HEK293 (cell line): ENCODE measurements at regions not wholly inside any gene's neighbourhood (a gene's known extent, or its start where the extent isn't known, plus 50 kb on each side); places are given as distances from the start of the nearest gene placed in this dataset.

Experiments used
- CTCF ChIA-PET: fragments of 350-600 bp; formaldehyde crosslinking; extraction: SDS; loops from one replicate; lab custom pipeline; 2021; ENCODE audit warnings: antibody characterized with exemption; lab: Yijun Ruan, JAX
- POLR2A ChIA-PET: fragments of 300-600 bp; formaldehyde crosslinking; extraction: SDS; loops from one replicate; lab custom pipeline; 2020; ENCODE audit warnings: antibody characterized with exemption, inconsistent platforms; lab: Yijun Ruan, JAX
- H3K27ac ChIP-seq: fragments of 200-500 bp; sonication (Bioruptor generic); 2 replicates; pipeline ENCODE4 v1.5.1; 2014; ENCODE audit warnings: low read depth, low read length, control low read depth, inconsistent platforms; ENCODE audit errors: extremely low read depth
- H3K36me3 ChIP-seq, 2 experiments: fragments of 200-500 bp in 1 of 2; sonication (Bioruptor generic) in 1 of 2; 1 replicate in 1 of 2; 2 replicates in 1 of 2; pipeline ENCODE4 v1.5.1; 2014 to 2017; ENCODE audit warnings: inconsistent platforms in 2 of 2, low read length in 2 of 2; ENCODE audit not compliant: control insufficient read depth in 2 of 2, insufficient read depth in 1 of 2
- H3K4me1 ChIP-seq: fragments of 200-500 bp; sonication (Bioruptor generic); 2 replicates; pipeline ENCODE4 v1.5.1; 2014; ENCODE audit warnings: mild to moderate bottlenecking, low read length, inconsistent platforms; ENCODE audit not compliant: control insufficient read depth, insufficient read depth
- H3K4me3 ChIP-seq: 2 replicates; pipeline ENCODE4 v1.5.1; 2011; ENCODE audit warnings: low read depth, mild to moderate bottlenecking, control low read depth, low read length, moderate library complexity
- H3K9me3 ChIP-seq: fragments of 200-500 bp; sonication (Bioruptor generic); 2 replicates; pipeline ENCODE4 v1.5.1; 2014; ENCODE audit warnings: low read depth, low read length, inconsistent platforms; ENCODE audit not compliant: control insufficient read depth, insufficient read depth
- BCL11A ChIP-seq: fragments of 450-650 bp; formaldehyde crosslinking; IDR thresholded peaks from 2 replicates; pipeline ENCODE4 v1.5.1; 2016; ENCODE audit warnings: low read depth, missing biosample characterization, missing genetic modification characterization
- EGR2 ChIP-seq: fragments of 450-650 bp; formaldehyde crosslinking; IDR thresholded peaks from 2 replicates; pipeline ENCODE4 v1.5.1; 2016; ENCODE audit warnings: low read depth, missing biosample characterization, missing genetic modification characterization
- GFI1B ChIP-seq: fragments of 450-650 bp; formaldehyde crosslinking; IDR thresholded peaks from 2 replicates; pipeline ENCODE4 v1.5.1; 2016; ENCODE audit warnings: missing biosample characterization, missing genetic modification characterization
- GLI2 ChIP-seq: fragments of 450-650 bp; formaldehyde crosslinking; IDR thresholded peaks from 2 replicates; pipeline ENCODE4; 2017; ENCODE audit warnings: missing biosample characterization, missing genetic modification characterization, low read depth, borderline replicate concordance
- KLF16 ChIP-seq: fragments of 450-650 bp; formaldehyde crosslinking; IDR thresholded peaks from 2 replicates; pipeline ENCODE4 v1.5.1; 2017; ENCODE audit warnings: missing biosample characterization, missing genetic modification characterization
- KLF7 ChIP-seq: fragments of 450-650 bp; formaldehyde crosslinking; IDR thresholded peaks from 2 replicates; pipeline ENCODE4 v1.5.1; 2016; ENCODE audit warnings: missing biosample characterization, missing genetic modification characterization, borderline replicate concordance
- MZF1 ChIP-seq: fragments of 450-650 bp; formaldehyde crosslinking; IDR thresholded peaks from 2 replicates; pipeline ENCODE4 v1.5.1; 2017; ENCODE audit warnings: missing biosample characterization, missing genetic modification characterization, borderline replicate concordance
- PRDM1 ChIP-seq: fragments of 450-650 bp; formaldehyde crosslinking; IDR thresholded peaks from 2 replicates; pipeline ENCODE4; 2016; ENCODE audit warnings: missing biosample characterization, missing genetic modification characterization
- SALL2 ChIP-seq: fragments of 450-650 bp; formaldehyde crosslinking; IDR thresholded peaks from 2 replicates; pipeline ENCODE4 v1.5.0; 2017; ENCODE audit warnings: missing biosample characterization, mild to moderate bottlenecking, missing genetic modification characterization, borderline replicate concordance
- SETDB1 ChIP-seq: IDR thresholded peaks from one replicate; pipeline ENCODE4 v1.6.1; 2017; ENCODE audit warnings: mild to moderate bottlenecking, low read length, moderate library complexity, mixed read lengths; ENCODE audit not compliant: insufficient read length
- WT1 ChIP-seq: fragments of 450-650 bp; formaldehyde crosslinking; IDR thresholded peaks from 2 replicates; pipeline ENCODE4 v1.5.1; 2016; ENCODE audit warnings: missing biosample characterization, missing genetic modification characterization
- ZBTB1 ChIP-seq: fragments of 450-650 bp; formaldehyde crosslinking; IDR thresholded peaks from 2 replicates; pipeline ENCODE4 v1.5.1; 2016; ENCODE audit warnings: missing biosample characterization, missing genetic modification characterization
- ZBTB8A ChIP-seq: fragments of 450-650 bp; formaldehyde crosslinking; IDR thresholded peaks from 2 replicates; pipeline ENCODE4 v1.5.1; 2016; ENCODE audit warnings: missing biosample characterization, missing genetic modification characterization
- ZFHX2 ChIP-seq: fragments of 450-650 bp; formaldehyde crosslinking; conservative IDR thresholded peaks from 2 replicates; pipeline ENCODE4 v1.5.1; 2016; ENCODE audit warnings: missing biosample characterization, missing genetic modification characterization
- ZFP37 ChIP-seq: fragments of 450-650 bp; formaldehyde crosslinking; IDR thresholded peaks from 2 replicates; pipeline ENCODE4 v1.5.1; 2016; ENCODE audit warnings: missing biosample characterization, missing genetic modification characterization
- ZNF16 ChIP-seq: fragments of 450-650 bp; formaldehyde crosslinking; IDR thresholded peaks from 2 replicates; pipeline ENCODE4 v1.5.1; 2016; ENCODE audit warnings: low read depth, missing biosample characterization, missing genetic modification characterization
- ZNF175 ChIP-seq: fragments of 450-650 bp; formaldehyde crosslinking; IDR thresholded peaks from 2 replicates; pipeline ENCODE4 v1.5.1; 2016; ENCODE audit warnings: missing biosample characterization, missing genetic modification characterization
- ZNF19 ChIP-seq: fragments of 450-650 bp; formaldehyde crosslinking; IDR thresholded peaks from 2 replicates; pipeline ENCODE4; 2016; ENCODE audit warnings: missing biosample characterization, missing genetic modification characterization, low read depth
- ZNF211 ChIP-seq: fragments of 450-650 bp; formaldehyde crosslinking; IDR thresholded peaks from 2 replicates; pipeline ENCODE4 v1.5.1; 2016; ENCODE audit warnings: low read depth, missing biosample characterization, missing genetic modification characterization
- ZNF221 ChIP-seq: fragments of 450-650 bp; formaldehyde crosslinking; IDR thresholded peaks from 2 replicates; pipeline ENCODE4 v1.5.1; 2017; ENCODE audit warnings: missing biosample characterization, missing genetic modification characterization, borderline replicate concordance
- ZNF366 ChIP-seq: fragments of 450-650 bp; formaldehyde crosslinking; conservative IDR thresholded peaks from 2 replicates; pipeline ENCODE4 v1.5.1; 2016; ENCODE audit warnings: missing biosample characterization, missing genetic modification characterization
- ZNF37A ChIP-seq: fragments of 450-650 bp; IDR thresholded peaks from 2 replicates; pipeline ENCODE4 v1.5.1; 2018; ENCODE audit warnings: missing biosample characterization, missing genetic modification characterization
- ZNF433 ChIP-seq: fragments of 450-650 bp; formaldehyde crosslinking; IDR thresholded peaks from 2 replicates; pipeline ENCODE4 v1.5.1; 2016; ENCODE audit warnings: missing biosample characterization, missing genetic modification characterization, low read depth
- ZNF510 ChIP-seq: fragments of 450-650 bp; formaldehyde crosslinking; IDR thresholded peaks from 2 replicates; pipeline ENCODE4 v1.5.1; 2018; ENCODE audit warnings: mild to moderate bottlenecking, missing genetic modification characterization, missing biosample characterization; ENCODE audit not compliant: insufficient replicate concordance
- ZNF514 ChIP-seq: fragments of 450-650 bp; formaldehyde crosslinking; IDR thresholded peaks from 2 replicates; pipeline ENCODE4 v1.5.1; 2016; ENCODE audit warnings: missing biosample characterization, missing genetic modification characterization
- ZNF561 ChIP-seq: fragments of 450-650 bp; IDR thresholded peaks from 2 replicates; pipeline ENCODE4 v1.5.1; 2018; ENCODE audit warnings: missing biosample characterization, missing genetic modification characterization, borderline replicate concordance
- ZNF626 ChIP-seq: fragments of 450-650 bp; sonication (Bioruptor Pico); formaldehyde crosslinking; IDR thresholded peaks from 2 replicates; pipeline ENCODE4 v1.5.1; 2018; ENCODE audit warnings: missing biosample characterization, missing genetic modification characterization, inconsistent platforms
- TF ChIP-seq, protein P1 (sequence below): fragments of 450-650 bp; formaldehyde crosslinking; IDR thresholded peaks from 2 replicates; pipeline ENCODE4 v1.5.1; 2016; ENCODE audit warnings: missing biosample characterization, missing genetic modification characterization
- TF ChIP-seq, protein P2 (sequence below): fragments of 450-650 bp; formaldehyde crosslinking; IDR thresholded peaks from 2 replicates; pipeline ENCODE4 v1.5.1; 2016; ENCODE audit warnings: missing biosample characterization, missing genetic modification characterization

DNA sequence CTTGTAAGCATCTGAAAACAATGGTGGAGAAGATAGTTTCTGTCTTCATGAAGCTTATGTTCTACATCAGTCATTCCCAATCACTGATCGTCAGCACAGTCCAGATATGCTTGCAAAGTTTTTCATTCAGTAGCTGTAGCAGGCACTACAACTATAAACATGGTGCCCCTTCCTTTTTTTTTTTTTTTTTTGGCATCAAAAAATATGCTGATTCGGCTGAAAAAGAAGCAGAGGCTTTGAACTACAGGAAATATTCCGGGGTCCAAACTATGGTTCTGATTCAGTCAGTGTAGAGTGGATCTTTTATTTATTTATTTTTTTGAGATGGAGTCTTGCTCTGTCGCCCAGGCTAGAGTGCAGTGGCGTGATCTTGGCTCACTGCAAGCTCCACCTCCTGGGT is 414.4 kb downstream of the OLFM4 start (continued):
- TF ChIP-seq ZNF366 (tag by site-specific recombination), result no peak
- TF ChIP-seq BCL11A, result no peak
- no peak for TF ChIP-seq ZFHX2 (tag by site-specific recombination)
- TF ChIP-seq KLF16 (tag by site-specific recombination), result no peak
- TF ChIP-seq ZBTB8A (tag by site-specific recombination), result no peak

DNA sequence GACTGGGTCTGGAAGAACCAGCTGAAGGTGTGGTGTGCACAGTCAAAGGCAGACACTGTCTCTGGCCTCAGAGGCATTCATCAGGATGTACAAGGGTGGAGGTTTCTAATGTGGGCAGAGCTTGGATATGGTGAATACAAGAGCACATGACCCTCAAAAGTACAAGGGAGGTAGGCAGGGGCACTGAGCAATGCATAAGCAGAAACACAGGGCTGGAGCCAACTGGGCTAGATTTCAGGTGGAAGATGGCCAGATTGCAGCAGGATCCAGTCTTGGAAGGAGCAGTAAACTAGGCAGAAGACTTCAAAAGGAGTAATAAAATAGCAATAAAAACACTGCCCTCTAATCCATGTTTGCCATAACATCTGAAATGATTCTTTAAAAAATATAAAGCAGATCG is 417.1 kb downstream of the OLFM4 start:
- CTCF ChIA-PET, result no interaction called here
- POLR2A ChIA-PET, result no interaction called here
- TF ChIP-seq ZNF626 (tag by site-specific recombination) (no peak), GLI2 (tag by site-specific recombination) (no peak), ZNF19 (tag by site-specific recombination) (no peak), SETDB1 (no peak), ZNF366 (tag by site-specific recombination) (no peak), PRDM1 (tag by site-specific recombination) (no peak), ZNF211 (tag by site-specific recombination) (no peak), KLF7 (tag by site-specific recombination) (no peak), WT1 (tag by site-specific recombination) (no peak), ZNF514 (tag by site-specific recombination) (no peak), ZNF221 (no peak), ZNF433 (tag by site-specific recombination) (no peak), ZNF510 (tag by site-specific recombination) (no peak), EGR2 (tag by site-specific recombination) (no peak)
- TF ChIP-seq, protein P1, sequence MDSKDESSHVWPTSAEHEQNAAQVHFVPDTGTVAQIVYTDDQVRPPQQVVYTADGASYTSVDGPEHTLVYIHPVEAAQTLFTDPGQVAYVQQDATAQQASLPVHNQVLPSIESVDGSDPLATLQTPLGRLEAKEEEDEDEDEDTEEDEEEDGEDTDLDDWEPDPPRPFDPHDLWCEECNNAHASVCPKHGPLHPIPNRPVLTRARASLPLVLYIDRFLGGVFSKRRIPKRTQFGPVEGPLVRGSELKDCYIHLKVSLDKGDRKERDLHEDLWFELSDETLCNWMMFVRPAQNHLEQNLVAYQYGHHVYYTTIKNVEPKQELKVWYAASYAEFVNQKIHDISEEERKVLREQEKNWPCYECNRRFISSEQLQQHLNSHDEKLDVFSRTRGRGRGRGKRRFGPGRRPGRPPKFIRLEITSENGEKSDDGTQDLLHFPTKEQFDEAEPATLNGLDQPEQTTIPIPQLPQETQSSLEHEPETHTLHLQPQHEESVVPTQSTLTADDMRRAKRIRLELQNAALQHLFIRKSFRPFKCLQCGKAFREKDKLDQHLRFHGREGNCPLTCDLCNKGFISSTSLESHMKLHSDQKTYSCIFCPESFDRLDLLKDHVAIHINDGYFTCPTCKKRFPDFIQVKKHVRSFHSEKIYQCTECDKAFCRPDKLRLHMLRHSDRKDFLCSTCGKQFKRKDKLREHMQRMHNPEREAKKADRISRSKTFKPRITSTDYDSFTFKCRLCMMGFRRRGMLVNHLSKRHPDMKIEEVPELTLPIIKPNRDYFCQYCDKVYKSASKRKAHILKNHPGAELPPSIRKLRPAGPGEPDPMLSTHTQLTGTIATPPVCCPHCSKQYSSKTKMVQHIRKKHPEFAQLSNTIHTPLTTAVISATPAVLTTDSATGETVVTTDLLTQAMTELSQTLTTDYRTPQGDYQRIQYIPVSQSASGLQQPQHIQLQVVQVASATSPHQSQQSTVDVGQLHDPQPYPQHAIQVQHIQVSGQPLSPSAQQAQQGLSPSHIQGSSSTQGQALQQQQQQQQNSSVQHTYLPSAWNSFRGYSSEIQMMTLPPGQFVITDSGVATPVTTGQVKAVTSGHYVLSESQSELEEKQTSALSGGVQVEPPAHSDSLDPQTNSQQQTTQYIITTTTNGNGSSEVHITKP (tag by site-specific recombination), result no peak
- Histone ChIP-seq H3K9me3 (no peaks in the 10 kb centered on the region), H3K36me3 (no peaks in the 10 kb centered on the region), H3K27ac (no peak overlapping the region), H3K4me1 (no peaks in the 10 kb centered on the region), H3K4me3 (no peak overlapping the region)

DNA sequence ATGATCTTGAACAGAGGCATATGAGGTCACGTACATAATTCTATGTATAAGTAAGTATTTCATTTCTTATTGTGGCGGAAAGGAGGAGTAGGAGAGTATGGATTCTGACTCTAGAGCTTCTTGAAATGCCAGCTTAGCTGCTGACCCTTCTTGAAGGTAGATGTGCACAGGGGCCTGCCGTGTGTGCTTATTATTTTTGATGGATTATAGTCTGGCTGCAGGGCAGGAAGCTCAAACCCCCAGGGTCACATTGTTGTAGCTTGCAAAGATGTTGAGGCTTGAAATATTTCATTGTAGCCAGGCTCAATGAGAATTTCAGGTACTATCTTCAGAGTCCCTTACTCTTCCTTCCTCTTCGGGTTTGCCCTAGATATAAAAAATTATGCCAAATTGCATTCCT is 418.8 kb downstream of the OLFM4 start:
- no peaks in the 10 kb centered on the region for H3K36me3 ChIP-seq
- H3K27ac ChIP-seq, result no peak overlapping the region
- no peaks in the 10 kb centered on the region for H3K9me3 ChIP-seq
- POLR2A ChIA-PET, result no interaction called here
- no peaks in the 10 kb centered on the region for H3K4me1 ChIP-seq
- TF ChIP-seq ZFP37 (tag by site-specific recombination) (no peak), SALL2 (tag by site-specific recombination) (no peak), ZBTB8A (tag by site-specific recombination) (no peak), MZF1 (tag by site-specific recombination) (no peak), GFI1B (tag by site-specific recombination) (no peak), ZNF37A (tag by site-specific recombination) (no peak), ZNF16 (no peak), ZNF175 (tag by site-specific recombination) (no peak), ZBTB1 (tag by site-specific recombination) (no peak), ZNF561 (no peak)
- TF ChIP-seq, protein P2, sequence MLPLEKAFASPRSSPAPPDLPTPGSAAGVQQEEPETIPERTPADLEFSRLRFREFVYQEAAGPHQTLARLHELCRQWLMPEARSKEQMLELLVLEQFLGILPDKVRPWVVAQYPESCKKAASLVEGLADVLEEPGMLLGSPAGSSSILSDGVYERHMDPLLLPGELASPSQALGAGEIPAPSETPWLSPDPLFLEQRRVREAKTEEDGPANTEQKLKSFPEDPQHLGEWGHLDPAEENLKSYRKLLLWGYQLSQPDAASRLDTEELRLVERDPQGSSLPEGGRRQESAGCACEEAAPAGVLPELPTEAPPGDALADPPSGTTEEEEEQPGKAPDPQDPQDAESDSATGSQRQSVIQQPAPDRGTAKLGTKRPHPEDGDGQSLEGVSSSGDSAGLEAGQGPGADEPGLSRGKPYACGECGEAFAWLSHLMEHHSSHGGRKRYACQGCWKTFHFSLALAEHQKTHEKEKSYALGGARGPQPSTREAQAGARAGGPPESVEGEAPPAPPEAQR (tag by site-specific recombination), result no peak
- TF ChIP-seq, all 188 proteins: peak for 0
- no peak overlapping the region for H3K4me3 ChIP-seq
- CTCF ChIA-PET, result no interaction called here
